ENCODE measurements at regions not wholly inside any gene's neighbourhood (a gene's known extent, or its start where the extent isn't known, plus 50 kb on each side); places are given as distances from the start of the nearest gene placed in this dataset.
A peak's percentile ranks its signal among the peaks of the same experiment; 100 is the strongest.

DNA sequence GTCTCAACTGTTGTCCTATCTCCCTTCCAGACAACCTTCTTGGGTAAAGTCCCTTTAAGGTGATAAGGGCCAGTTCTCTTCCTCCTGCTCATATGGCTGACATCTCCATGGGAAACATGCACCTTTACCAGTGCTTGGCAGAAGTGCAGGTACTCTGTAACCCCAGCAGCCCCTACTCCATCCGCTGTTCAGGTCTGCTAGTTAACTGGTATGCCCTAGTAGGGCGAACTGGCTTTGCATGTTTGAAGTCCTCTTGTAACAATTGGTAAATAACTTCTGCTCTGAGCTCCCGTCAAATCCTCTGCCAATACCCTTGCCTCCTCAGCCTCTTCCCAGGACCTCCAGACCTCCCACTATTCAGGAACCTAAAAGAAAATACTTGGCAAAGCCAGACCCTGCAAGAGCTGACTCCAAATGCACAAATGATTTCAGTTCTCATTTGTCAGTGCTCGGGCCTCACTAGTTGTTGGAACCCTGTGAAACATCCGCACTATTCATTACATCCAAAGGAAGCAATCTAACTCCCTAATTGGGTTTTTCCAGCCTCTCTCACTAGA lies 703.7 kb downstream of the MAFB start:
- ChIA-PET CTCF (ENCODE audit: partially characterized antibody) (interaction anchor here (0.6 to 1.2 kb wide), 2 partner anchors 37 to 1386 kb away, joined by 3 read pairs; no protein-coding TSS in a partner anchor), POLR2A (ENCODE audit: partially characterized antibody) (no interaction called here)
- DNase-seq (ENCODE audit: low read depth in 1 of 2, low spot score in 2 of 2) (no peak), FAIRE-seq (no peak)
- H3K56ac ChIP-seq (replicated peaks; ENCODE audit: insufficient read length, low read depth, low read length): no peak overlapping the region
- H2BK20ac ChIP-seq (ENCODE audit: low read length): 0 out of 2 replicates have a peak overlapping the region, but pooled peaks have one; percentile 21
- no peak overlapping the region for H3K27ac ChIP-seq (ENCODE audit: low read depth, low read length)
- no peak overlapping the region for H3K23ac ChIP-seq (ENCODE audit: insufficient read length)
- H3K36me3 ChIP-seq (ENCODE audit: control insufficient read depth in 2 of 4, insufficient read depth in 4 of 4, low read length in 3 of 4): no peaks in the 10 kb centered on the region
- no peak overlapping the region for H2BK12ac ChIP-seq (ENCODE audit: low read depth, low read length)
- H3K4me3 ChIP-seq (ENCODE audit: extremely low read depth in 1 of 4, insufficient read depth in 2 of 4, low read depth in 3 of 4, low read length in 4 of 4): no peak overlapping the region
- H2BK5ac ChIP-seq (ENCODE audit: low read depth, low read length): no peak overlapping the region
- no peak overlapping the region for H4K91ac ChIP-seq (replicated peaks; ENCODE audit: insufficient read length, low read length)
- no peak overlapping the region for H3K4me2 ChIP-seq (ENCODE audit: insufficient read depth in 1 of 2, low read depth in 2 of 2, low read length in 2 of 2)
- H2AK5ac ChIP-seq (ENCODE audit: low read depth, low read length): no peak overlapping the region
- H2AFZ ChIP-seq (ENCODE audit: low read length): no peak overlapping the region
- WGBS, 2 experiments (ENCODE audit: extremely low coverage in 1 of 2, insufficient coverage in 1 of 2, insufficient read length in 1 of 2, insufficient replicate concordance in 2 of 2, low coverage in 1 of 2, low lambda C conversion rate in 2 of 2, missing lambda C conversion rate in 1 of 2): 83% methylated on average over 5 of the region's 5 CpGs; no CpG with 5 or more reads in 1 of the 2 experiments
- no peaks in the 10 kb centered on the region for H4K20me1 ChIP-seq (replicated peaks in 1 of 2; ENCODE audit: control insufficient read depth in 1 of 2, insufficient read depth in 2 of 2, low read length in 2 of 2)
- no peaks in the 10 kb centered on the region for H3K9me3 ChIP-seq (ENCODE audit: insufficient read depth in 2 of 2, low read depth in 1 of 2, low read length in 1 of 2)
- peaks cover 1 to 10% (median 5%) of the 10 kb centered on the region in 4 experiments; a peak in 5 of 7 replicates for H3K4me1 ChIP-seq (replicated peaks in 1 of 4; ENCODE audit: control insufficient read depth in 3 of 4, insufficient read depth in 4 of 4, low read length in 3 of 4)
- H2BK15ac ChIP-seq (ENCODE audit: low read length): no peak overlapping the region
- no peaks in the 10 kb centered on the region for H3K79me1 ChIP-seq (ENCODE audit: low read depth, low read length)
- H3K4ac ChIP-seq (replicated peaks; ENCODE audit: insufficient read length, low read depth, low read length): no peak overlapping the region
- no peak overlapping the region for H4K8ac ChIP-seq (ENCODE audit: extremely low read depth, insufficient read depth, low read length)
- no peaks in the 10 kb centered on the region for H3K79me2 ChIP-seq (ENCODE audit: control insufficient read depth in 1 of 2, insufficient read depth in 2 of 2, low read length in 2 of 2)
- no peak overlapping the region for H2BK120ac ChIP-seq (replicated peaks; ENCODE audit: low read depth, low read length)
- H3K9ac ChIP-seq (replicated peaks in 1 of 4; ENCODE audit: extremely low read depth in 1 of 4, low read depth in 3 of 4, low read length in 3 of 4): no peak overlapping the region
- H3K14ac ChIP-seq (ENCODE audit: insufficient read length): no peak overlapping the region
- peaks cover 2% of the 10 kb centered on the region; the same call in 1 of the 2 replicates for H3K23me2 ChIP-seq (ENCODE audit: low read depth, low read length)
- H3K27me3 ChIP-seq (replicated peaks in 1 of 4; ENCODE audit: control insufficient read depth in 3 of 4, extremely low read depth in 1 of 4, insufficient read depth in 3 of 4, low read length in 3 of 4): no peaks in the 10 kb centered on the region
- H3K18ac ChIP-seq (ENCODE audit: extremely low read depth, low read length): no peak overlapping the region
- H4K5ac ChIP-seq (ENCODE audit: insufficient read length, low read depth, low read length): no peak overlapping the region
- no peak for TF ChIP-seq JUN (IDR thresholded peaks at IDR 0.05; ENCODE audit: low read depth, low read length)
- TF ChIP-seq NRF1 (IDR thresholded peaks at IDR 0.05; ENCODE audit: low read depth, low read length): no peak
- TF ChIP-seq CBX8 (IDR thresholded peaks at IDR 0.05; ENCODE audit: borderline replicate concordance, low read depth, low read length): no peak
- no peak for TF ChIP-seq CREB1 (IDR thresholded peaks at IDR 0.05)
- no peak for TF ChIP-seq TEAD4 (IDR thresholded peaks at IDR 0.05; ENCODE audit: low read depth, low read length)
- no peak for TF ChIP-seq TAF7 (optimal IDR thresholded peaks at IDR 0.05; ENCODE audit: borderline replicate concordance, low read depth, low read length)
- TF ChIP-seq KDM4A (IDR thresholded peaks at IDR 0.05; ENCODE audit: low read depth, low read length, severe bottlenecking): no peak
- TF ChIP-seq RNF2 (IDR thresholded peaks at IDR 0.05; ENCODE audit: borderline replicate concordance, low read depth, low read length, missing control alignments, poor library complexity, severe bottlenecking): no peak
- TF ChIP-seq, protein P1, sequence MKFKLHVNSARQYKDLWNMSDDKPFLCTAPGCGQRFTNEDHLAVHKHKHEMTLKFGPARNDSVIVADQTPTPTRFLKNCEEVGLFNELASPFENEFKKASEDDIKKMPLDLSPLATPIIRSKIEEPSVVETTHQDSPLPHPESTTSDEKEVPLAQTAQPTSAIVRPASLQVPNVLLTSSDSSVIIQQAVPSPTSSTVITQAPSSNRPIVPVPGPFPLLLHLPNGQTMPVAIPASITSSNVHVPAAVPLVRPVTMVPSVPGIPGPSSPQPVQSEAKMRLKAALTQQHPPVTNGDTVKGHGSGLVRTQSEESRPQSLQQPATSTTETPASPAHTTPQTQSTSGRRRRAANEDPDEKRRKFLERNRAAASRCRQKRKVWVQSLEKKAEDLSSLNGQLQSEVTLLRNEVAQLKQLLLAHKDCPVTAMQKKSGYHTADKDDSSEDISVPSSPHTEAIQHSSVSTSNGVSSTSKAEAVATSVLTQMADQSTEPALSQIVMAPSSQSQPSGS (IDR thresholded peaks at IDR 0.05; ENCODE audit: low read length): no peak
- no peak for TF ChIP-seq ZNF274 (IDR thresholded peaks at IDR 0.05; ENCODE audit: borderline replicate concordance, extremely low read depth, low read length)
